ENCODE measurements at regions not wholly inside any gene's neighbourhood (a gene's known extent, or its start where the extent isn't known, plus 50 kb on each side); places are given as distances from the start of the nearest gene placed in this dataset.

DNA sequence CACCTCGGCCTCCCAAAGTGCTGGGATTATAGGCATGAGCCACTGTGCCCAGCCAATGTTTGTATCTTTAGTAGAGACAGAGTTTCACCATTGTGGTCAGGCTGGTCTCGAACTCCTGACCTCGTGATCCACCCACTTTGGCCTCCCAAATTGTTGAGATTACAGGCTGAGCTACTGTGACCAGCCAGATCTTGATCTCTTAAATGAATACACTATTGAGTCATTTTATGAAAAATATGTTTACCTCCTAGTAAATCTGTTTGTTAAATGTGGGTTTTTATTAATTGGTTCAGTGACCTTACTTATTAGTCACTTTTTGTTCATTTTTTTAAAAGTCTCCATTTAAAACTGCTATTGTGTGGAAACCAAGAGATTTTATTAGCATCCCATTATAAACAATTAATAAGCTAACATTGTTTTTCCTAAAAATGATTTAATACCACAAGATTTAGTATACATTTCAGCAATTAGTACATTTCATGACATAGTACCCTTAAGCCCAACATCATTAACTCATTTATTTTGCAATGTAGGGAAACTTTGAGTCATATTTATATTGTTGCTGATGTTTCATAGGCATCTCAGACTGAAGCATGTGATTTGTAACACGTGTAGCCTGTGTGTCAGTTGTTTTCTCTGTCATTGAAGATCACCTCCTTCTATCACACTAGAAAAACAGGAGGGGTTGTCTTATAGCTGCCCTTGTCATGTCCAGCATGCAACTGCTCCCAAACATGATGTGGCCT is 261.2 kb downstream of the TAF11L14 start:
- TF ChIP-seq CTCF (IDR thresholded peaks at IDR 0.05; ENCODE audit: poor library complexity), result no peak
- TF ChIP-seq EZH2 (IDR thresholded peaks at IDR 0.05; ENCODE audit: borderline replicate concordance), result no peak
